ENCODE measurements at regions not wholly inside any gene's neighbourhood (a gene's known extent, or its start where the extent isn't known, plus 50 kb on each side); places are given as distances from the start of the nearest gene placed in this dataset.

DNA sequence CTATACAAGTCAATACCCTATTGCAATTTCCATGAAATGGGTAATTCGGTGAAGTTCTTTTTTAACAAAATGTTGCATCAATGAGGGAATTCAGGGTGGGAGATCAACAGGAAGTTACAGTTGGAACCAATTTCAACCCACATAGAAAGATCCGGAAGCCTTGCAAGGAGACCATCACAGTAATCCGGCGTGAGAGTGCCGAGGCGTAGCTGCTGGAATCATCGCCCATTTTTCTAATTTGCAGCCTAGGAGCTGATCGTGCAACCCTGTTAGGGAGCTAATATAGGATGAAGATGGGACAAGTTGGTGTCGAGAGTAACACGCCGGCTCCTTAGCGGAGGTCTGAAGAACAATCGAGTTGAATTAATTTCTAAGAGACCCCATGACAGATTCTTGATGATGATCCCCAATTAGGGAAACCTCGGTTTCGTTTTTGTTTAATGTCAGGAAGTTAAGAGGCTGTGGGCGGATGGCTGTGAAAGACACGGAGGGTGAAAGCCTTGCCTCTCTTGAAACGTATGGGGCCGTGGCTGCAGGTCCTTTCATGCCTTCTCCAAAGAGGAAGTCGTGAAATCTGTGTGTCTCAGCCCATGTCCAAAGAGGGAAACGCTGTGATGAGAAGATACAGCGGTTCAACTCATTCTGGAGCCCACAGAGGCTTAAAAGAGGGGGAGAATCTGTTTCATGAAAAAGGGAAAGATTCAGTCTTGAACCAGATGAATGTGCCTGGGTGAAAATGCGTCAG, 51.2 kb upstream of the CARD11 start:
- TF ChIP-seq, protein P1, sequence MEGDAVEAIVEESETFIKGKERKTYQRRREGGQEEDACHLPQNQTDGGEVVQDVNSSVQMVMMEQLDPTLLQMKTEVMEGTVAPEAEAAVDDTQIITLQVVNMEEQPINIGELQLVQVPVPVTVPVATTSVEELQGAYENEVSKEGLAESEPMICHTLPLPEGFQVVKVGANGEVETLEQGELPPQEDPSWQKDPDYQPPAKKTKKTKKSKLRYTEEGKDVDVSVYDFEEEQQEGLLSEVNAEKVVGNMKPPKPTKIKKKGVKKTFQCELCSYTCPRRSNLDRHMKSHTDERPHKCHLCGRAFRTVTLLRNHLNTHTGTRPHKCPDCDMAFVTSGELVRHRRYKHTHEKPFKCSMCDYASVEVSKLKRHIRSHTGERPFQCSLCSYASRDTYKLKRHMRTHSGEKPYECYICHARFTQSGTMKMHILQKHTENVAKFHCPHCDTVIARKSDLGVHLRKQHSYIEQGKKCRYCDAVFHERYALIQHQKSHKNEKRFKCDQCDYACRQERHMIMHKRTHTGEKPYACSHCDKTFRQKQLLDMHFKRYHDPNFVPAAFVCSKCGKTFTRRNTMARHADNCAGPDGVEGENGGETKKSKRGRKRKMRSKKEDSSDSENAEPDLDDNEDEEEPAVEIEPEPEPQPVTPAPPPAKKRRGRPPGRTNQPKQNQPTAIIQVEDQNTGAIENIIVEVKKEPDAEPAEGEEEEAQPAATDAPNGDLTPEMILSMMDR (optimal IDR thresholded peaks at IDR 0.05 in 1 of 3, IDR thresholded peaks at IDR 0.05 in 1 of 3, conservative IDR thresholded peaks at IDR 0.05 in 1 of 3; ENCODE audit: extremely low read depth in 1 of 3, insufficient read depth in 2 of 3, low read length in 3 of 3), result no peak
- no peak for TF ChIP-seq EZH2 (IDR thresholded peaks at IDR 0.05; ENCODE audit: low read length)

Data from keratinocyte (primary cell).